ENCODE measurements at regions not wholly inside any gene's neighbourhood (a gene's known extent, or its start where the extent isn't known, plus 50 kb on each side); places are given as distances from the start of the nearest gene placed in this dataset.

GRCh38 chr6:25051083-25051482 lies 115.3 kb upstream of the RIPOR2 start:
- Histone ChIP-seq H3K79me1 (ENCODE audit: insufficient read depth, low read depth, low read length, poor library complexity, severe bottlenecking) (no peaks in the 10 kb centered on the region), H3K14ac (ENCODE audit: insufficient read depth, low read length) (no peak overlapping the region), H3K4me1 (ENCODE audit: insufficient read depth, low read length) (no peaks in the 10 kb centered on the region; the same call in 1 of the 2 replicates), H2AK5ac (ENCODE audit: insufficient read length, low read length) (no peak overlapping the region), H3K9me3 (ENCODE audit: control insufficient read depth, low read depth, low read length) (no peaks in the 10 kb centered on the region), H4K91ac (ENCODE audit: insufficient read length, low read depth, low read length) (no peak overlapping the region), H3K56ac (ENCODE audit: insufficient read length, low read depth, low read length) (no peak overlapping the region), H4K20me1 (ENCODE audit: control insufficient read depth, insufficient read depth, insufficient read length) (no peaks in the 10 kb centered on the region), H2BK20ac (ENCODE audit: low read depth, low read length, poor library complexity, severe bottlenecking) (no peak overlapping the region), H3K4ac (ENCODE audit: low read depth, low read length) (no peak overlapping the region), H2BK15ac (ENCODE audit: low read depth, low read length) (no peak overlapping the region), H2AFZ (ENCODE audit: low read length) (no peak overlapping the region), H2BK120ac (ENCODE audit: low read depth, low read length, poor library complexity, severe bottlenecking) (no peak overlapping the region), H3K27ac (ENCODE audit: insufficient read length, low read depth, low read length) (no peak overlapping the region), H3K27me3 (ENCODE audit: insufficient read depth, low read length) (no peaks in the 10 kb centered on the region), H3K18ac (ENCODE audit: insufficient read length, low read depth, low read length) (no peak overlapping the region), H3K9ac (ENCODE audit: extremely low read depth, insufficient read length, low read length) (no peak overlapping the region), H3K23ac (ENCODE audit: insufficient read length, low read depth, low read length) (no peak overlapping the region), H4K5ac (ENCODE audit: insufficient read length, low read depth, low read length) (no peak overlapping the region), H3T11ph (ENCODE audit: low read length) (no peak overlapping the region), H4K8ac (replicated peaks; ENCODE audit: insufficient read length, low read depth, low read length) (no peak overlapping the region), H3K79me2 (ENCODE audit: insufficient read depth, low read length) (no peaks in the 10 kb centered on the region), H2BK5ac (ENCODE audit: insufficient read length, low read length) (no peak overlapping the region), H3K23me2 (ENCODE audit: insufficient read length, low read depth, low read length, poor library complexity, severe bottlenecking) (no peaks in the 10 kb centered on the region), H2BK12ac (ENCODE audit: insufficient read length, low read depth, low read length) (no peak overlapping the region), H3K4me2 (ENCODE audit: insufficient read depth, insufficient read length, low read length) (no peak overlapping the region)
- H3K27me3 Mint-ChIP-seq (ENCODE audit: low read depth) = peaks cover 2% of the 10 kb centered on the region; the same call in 1 of the 2 replicates
- peaks cover 7 to 12% of the 10 kb centered on the region in 2 experiments; a peak in 4 of 5 replicates for H3K9me3 Mint-ChIP-seq
- no CpG with 5 or more reads among the region's 2 CpGs for WGBS (ENCODE audit: extremely low coverage, insufficient read length, low lambda C conversion rate)
- H3K27ac Mint-ChIP-seq = no peak overlapping the region
- H3K36me3 Mint-ChIP-seq (ENCODE audit: insufficient read depth in 1 of 3, low read depth in 3 of 3) = peaks cover 0 to 8% (median 2%) of the 10 kb centered on the region in 3 experiments; a peak in 3 of 7 replicates
- DNase-seq = no peak
- TF ChIP-seq CTCF (conservative IDR thresholded peaks at IDR 0.05) = no peak
- H3K4me3 Mint-ChIP-seq = no peak overlapping the region
- H3K4me1 Mint-ChIP-seq = peaks cover 4 to 12% of the 10 kb centered on the region in 2 experiments; a peak in 3 of 4 replicates

Data from H9 (cell line).